GM12878 (cell line): ENCODE measurements at regions not wholly inside any gene's neighbourhood (a gene's known extent, or its start where the extent isn't known, plus 50 kb on each side); places are given as distances from the start of the nearest gene placed in this dataset.

Experiments
- CHD2 ChIP-seq: IDR thresholded peaks from 2 replicates; pipeline ENCODE4 v1.6.1; 2011; ENCODE audit warnings: low read depth, low read length, improper control_type of control experiment, borderline replicate concordance
- ESRRA ChIP-seq: IDR thresholded peaks from 2 replicates; pipeline ENCODE4 v1.6.1; 2012; ENCODE audit warnings: mild to moderate bottlenecking, low read length, improper control_type of control experiment
- EZH2 ChIP-seq: IDR thresholded peaks from 2 replicates; pipeline ENCODE4 v1.6.1; 2012; ENCODE audit warnings: low read depth, mild to moderate bottlenecking, control low read depth, inconsistent platforms, low read length, borderline replicate concordance; ENCODE audit not compliant: control insufficient read depth
- FOXM1 ChIP-seq: IDR thresholded peaks from 2 replicates; pipeline ENCODE4 v1.6.1; 2012; ENCODE audit warnings: low read depth, mild to moderate bottlenecking, inconsistent platforms, low read length, moderate library complexity
- MYC ChIP-seq: IDR thresholded peaks from 2 replicates; pipeline ENCODE4 v1.6.1; 2011; ENCODE audit warnings: mild to moderate bottlenecking, low read length, moderate library complexity, inconsistent platforms; ENCODE audit not compliant: insufficient read depth, insufficient replicate concordance, insufficient read length, severe bottlenecking
- NR2C2 ChIP-seq: IDR thresholded peaks from 2 replicates; pipeline ENCODE4 v1.6.1; 2011; ENCODE audit warnings: borderline replicate concordance, low read depth; ENCODE audit not compliant: control insufficient read depth, insufficient read length
- POLR2AphosphoS2 ChIP-seq: IDR thresholded peaks from 2 replicates; pipeline ENCODE4 v1.6.1; 2011; ENCODE audit warnings: low read depth, mild to moderate bottlenecking, low read length, improper control_type of control experiment, moderate library complexity
- SIN3A ChIP-seq: IDR thresholded peaks from 2 replicates; pipeline ENCODE4 v1.6.1; 2012; ENCODE audit warnings: low read depth, low read length, improper control_type of control experiment
- ZNF274 ChIP-seq: IDR thresholded peaks from one replicate; pipeline ENCODE4 v1.8.0; 2011; ENCODE audit not compliant: insufficient read length, insufficient read depth
- TF ChIP-seq, protein P1 (sequence below), 3 experiments: IDR thresholded peaks in 2 of 3; conservative IDR thresholded peaks in 1 of 3; 2 replicates each; pipeline ENCODE4 v1.5.1; 2011; ENCODE audit warnings: low read depth in 3 of 3, low read length in 3 of 3, mild to moderate bottlenecking in 3 of 3, control low read depth in 2 of 3, moderate library complexity in 2 of 3, inconsistent platforms in 1 of 3, mixed read lengths in 1 of 3; ENCODE audit not compliant: control insufficient read depth in 2 of 3, insufficient read depth in 1 of 3; ENCODE audit errors: extremely low read depth in 1 of 3
- TF ChIP-seq, protein P2 (sequence below): fragments of 450-650 bp; conservative IDR thresholded peaks from 2 replicates; pipeline ENCODE4 v1.6.1; 2017; ENCODE audit warnings: mild to moderate bottlenecking, moderate library complexity
- TF ChIP-seq, protein P3 (sequence below): IDR thresholded peaks from 2 replicates; pipeline ENCODE4 v1.6.1; 2012; ENCODE audit warnings: low read depth, low read length, improper control_type of control experiment

DNA sequence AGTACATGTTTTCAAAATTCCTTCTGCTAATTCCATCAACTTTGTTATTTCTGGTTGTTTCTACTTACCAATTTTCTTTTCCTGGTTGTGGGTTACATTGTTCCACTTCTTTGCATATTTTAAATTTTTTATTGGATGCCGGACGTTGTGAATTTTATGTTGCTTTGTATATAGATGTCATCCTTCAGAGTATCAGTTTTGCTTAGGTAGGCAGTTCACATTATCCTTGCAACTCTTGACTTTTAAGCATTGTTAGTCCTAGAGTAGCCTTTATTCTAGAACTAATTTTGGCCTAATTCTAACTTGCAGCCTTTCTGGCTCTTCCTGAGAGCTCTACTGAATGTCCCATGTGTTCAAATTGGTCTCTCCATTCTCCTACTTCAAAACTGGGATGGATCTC lies 228.7 kb upstream of the MC4R start:
- no peak for TF ChIP-seq POLR2AphosphoS2
- no peak for TF ChIP-seq CHD2
- TF ChIP-seq SIN3A = no peak
- TF ChIP-seq, protein P1, sequence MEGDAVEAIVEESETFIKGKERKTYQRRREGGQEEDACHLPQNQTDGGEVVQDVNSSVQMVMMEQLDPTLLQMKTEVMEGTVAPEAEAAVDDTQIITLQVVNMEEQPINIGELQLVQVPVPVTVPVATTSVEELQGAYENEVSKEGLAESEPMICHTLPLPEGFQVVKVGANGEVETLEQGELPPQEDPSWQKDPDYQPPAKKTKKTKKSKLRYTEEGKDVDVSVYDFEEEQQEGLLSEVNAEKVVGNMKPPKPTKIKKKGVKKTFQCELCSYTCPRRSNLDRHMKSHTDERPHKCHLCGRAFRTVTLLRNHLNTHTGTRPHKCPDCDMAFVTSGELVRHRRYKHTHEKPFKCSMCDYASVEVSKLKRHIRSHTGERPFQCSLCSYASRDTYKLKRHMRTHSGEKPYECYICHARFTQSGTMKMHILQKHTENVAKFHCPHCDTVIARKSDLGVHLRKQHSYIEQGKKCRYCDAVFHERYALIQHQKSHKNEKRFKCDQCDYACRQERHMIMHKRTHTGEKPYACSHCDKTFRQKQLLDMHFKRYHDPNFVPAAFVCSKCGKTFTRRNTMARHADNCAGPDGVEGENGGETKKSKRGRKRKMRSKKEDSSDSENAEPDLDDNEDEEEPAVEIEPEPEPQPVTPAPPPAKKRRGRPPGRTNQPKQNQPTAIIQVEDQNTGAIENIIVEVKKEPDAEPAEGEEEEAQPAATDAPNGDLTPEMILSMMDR (IDR thresholded peaks at IDR 0.05 in 2 of 3, conservative IDR thresholded peaks at IDR 0.05 in 1 of 3; ENCODE audit: control insufficient read depth in 2 of 3, extremely low read depth in 1 of 3, insufficient read depth in 1 of 3, low read depth in 3 of 3, low read length in 3 of 3) = no peak
- TF ChIP-seq EZH2 = no peak
- TF ChIP-seq FOXM1 = no peak
- no peak for TF ChIP-seq ZNF274
- TF ChIP-seq, protein P2, sequence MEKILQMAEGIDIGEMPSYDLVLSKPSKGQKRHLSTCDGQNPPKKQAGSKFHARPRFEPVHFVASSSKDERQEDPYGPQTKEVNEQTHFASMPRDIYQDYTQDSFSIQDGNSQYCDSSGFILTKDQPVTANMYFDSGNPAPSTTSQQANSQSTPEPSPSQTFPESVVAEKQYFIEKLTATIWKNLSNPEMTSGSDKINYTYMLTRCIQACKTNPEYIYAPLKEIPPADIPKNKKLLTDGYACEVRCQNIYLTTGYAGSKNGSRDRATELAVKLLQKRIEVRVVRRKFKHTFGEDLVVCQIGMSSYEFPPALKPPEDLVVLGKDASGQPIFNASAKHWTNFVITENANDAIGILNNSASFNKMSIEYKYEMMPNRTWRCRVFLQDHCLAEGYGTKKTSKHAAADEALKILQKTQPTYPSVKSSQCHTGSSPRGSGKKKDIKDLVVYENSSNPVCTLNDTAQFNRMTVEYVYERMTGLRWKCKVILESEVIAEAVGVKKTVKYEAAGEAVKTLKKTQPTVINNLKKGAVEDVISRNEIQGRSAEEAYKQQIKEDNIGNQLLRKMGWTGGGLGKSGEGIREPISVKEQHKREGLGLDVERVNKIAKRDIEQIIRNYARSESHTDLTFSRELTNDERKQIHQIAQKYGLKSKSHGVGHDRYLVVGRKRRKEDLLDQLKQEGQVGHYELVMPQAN = no peak
- TF ChIP-seq NR2C2 = no peak
- TF ChIP-seq MYC = no peak
- TF ChIP-seq, protein P3, sequence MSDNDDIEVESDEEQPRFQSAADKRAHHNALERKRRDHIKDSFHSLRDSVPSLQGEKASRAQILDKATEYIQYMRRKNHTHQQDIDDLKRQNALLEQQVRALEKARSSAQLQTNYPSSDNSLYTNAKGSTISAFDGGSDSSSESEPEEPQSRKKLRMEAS = no peak
- TF ChIP-seq ESRRA = no peak
